IMR-90 (cell line): ENCODE measurements at regions not wholly inside any gene's neighbourhood (a gene's known extent, or its start where the extent isn't known, plus 50 kb on each side); places are given as distances from the start of the nearest gene placed in this dataset.

ENCODE experiments used
- BHLHE40 ChIP-seq: fragments of 150-350 bp; IDR thresholded peaks from 2 replicates; pipeline ENCODE4 v1.6.1; 2016; ENCODE audit warnings: mild to moderate bottlenecking, low read depth, low read length
- CHD1 ChIP-seq: IDR thresholded peaks from 2 replicates; pipeline ENCODE4 v1.6.1; 2012; ENCODE audit warnings: low read depth, low read length, improper control_type of control experiment
- CTCF ChIP-seq: conservative IDR thresholded peaks from 2 replicates; pipeline ENCODE4 v1.5.1; 2012; ENCODE audit warnings: mild to moderate bottlenecking, low read depth, low read length, improper control_type of control experiment
- ELK1 ChIP-seq: fragments of 150-350 bp; IDR thresholded peaks from 2 replicates; pipeline ENCODE4 v1.6.1; 2016; ENCODE audit warnings: low read depth, mild to moderate bottlenecking, low read length, moderate library complexity, borderline replicate concordance
- MAZ ChIP-seq: IDR thresholded peaks from 2 replicates; pipeline ENCODE4 v1.6.1; 2012; ENCODE audit warnings: low read depth, mild to moderate bottlenecking, low read length, improper control_type of control experiment, moderate library complexity, borderline replicate concordance
- MXI1 ChIP-seq: IDR thresholded peaks from 2 replicates; pipeline ENCODE4 v1.6.1; 2012; ENCODE audit warnings: low read depth, mild to moderate bottlenecking, low read length, moderate library complexity, borderline replicate concordance
- POLR2A ChIP-seq: IDR thresholded peaks from 2 replicates; pipeline ENCODE4 v1.6.1; 2012; ENCODE audit warnings: mild to moderate bottlenecking, low read depth, low read length
- RAD21 ChIP-seq: IDR thresholded peaks from 2 replicates; pipeline ENCODE4 v1.6.1; 2012; ENCODE audit warnings: low read length, improper control_type of control experiment
- RFX5 ChIP-seq: IDR thresholded peaks from 2 replicates; pipeline ENCODE4 v1.8.0; 2012; ENCODE audit warnings: low read depth, mild to moderate bottlenecking, low read length, moderate library complexity

GRCh38 chr12:73719223-73719622 is 818.4 kb upstream of the ATXN7L3B start:
- TF ChIP-seq CTCF (no peak), RAD21 (no peak), POLR2A (no peak), RFX5 (no peak), BHLHE40 (no peak), CHD1 (no peak), MAZ (no peak), MXI1 (no peak), ELK1 (no peak)
